ENCODE measurements at regions not wholly inside any gene's neighbourhood (a gene's known extent, or its start where the extent isn't known, plus 50 kb on each side); places are given as distances from the start of the nearest gene placed in this dataset.

GRCh38 chr19:30272554-30272953, 99.6 kb upstream of the ZNF536 start:
- H3K27me3 ChIP-seq (ENCODE audit: low read depth, low read length): peaks cover 5% of the 10 kb centered on the region; the same call in 1 of the 2 replicates

GRCh38 chr19:30273184-30273583, 99.0 kb upstream of the ZNF536 start:
- Histone ChIP-seq H2AFZ (ENCODE audit: low read depth, low read length) (no peak overlapping the region), H3K4me2 (ENCODE audit: low read length) (no peak overlapping the region), H3K9ac (ENCODE audit: low read length) (no peak overlapping the region), H3K27ac (ENCODE audit: low read length) (no peak overlapping the region), H3K79me2 (ENCODE audit: low read length) (no peaks in the 10 kb centered on the region), H3K9me3 (ENCODE audit: insufficient read depth, low read length) (no peaks in the 10 kb centered on the region), H3K36me3 (replicated peaks; ENCODE audit: low read depth, low read length) (no peaks in the 10 kb centered on the region), H3K4me1 (ENCODE audit: low read length) (no peaks in the 10 kb centered on the region), H3K27me3 (ENCODE audit: low read depth, low read length) (peaks cover 3% of the 10 kb centered on the region; the same call in 1 of the 2 replicates), H4K20me1 (ENCODE audit: insufficient read depth, low read length) (no peaks in the 10 kb centered on the region), H3K4me3 (ENCODE audit: low read length) (no peak overlapping the region)
- TF ChIP-seq EZH2phosphoT487 (IDR thresholded peaks at IDR 0.05; ENCODE audit: low read depth) (no peak), CTCF (IDR thresholded peaks at IDR 0.05; ENCODE audit: low read depth, low read length) (no peak)

More at GRCh38 chr19:30272554-30272953, 99.6 kb upstream of the ZNF536 start:
- Histone ChIP-seq H4K20me1 (ENCODE audit: insufficient read depth, low read length) (no peaks in the 10 kb centered on the region), H3K9ac (ENCODE audit: low read length) (no peak overlapping the region), H3K9me3 (ENCODE audit: insufficient read depth, low read length) (no peaks in the 10 kb centered on the region), H3K4me3 (ENCODE audit: low read length) (no peak overlapping the region), H3K27ac (ENCODE audit: low read length) (no peak overlapping the region), H3K36me3 (replicated peaks; ENCODE audit: low read depth, low read length) (no peaks in the 10 kb centered on the region), H3K4me2 (ENCODE audit: low read length) (no peak overlapping the region), H3K79me2 (ENCODE audit: low read length) (no peaks in the 10 kb centered on the region), H3K4me1 (ENCODE audit: low read length) (no peaks in the 10 kb centered on the region), H2AFZ (ENCODE audit: low read depth, low read length) (no peak overlapping the region)
- TF ChIP-seq EZH2phosphoT487 (IDR thresholded peaks at IDR 0.05; ENCODE audit: low read depth) (no peak), CTCF (IDR thresholded peaks at IDR 0.05; ENCODE audit: low read depth, low read length) (no peak)

GRCh38 chr19:30274987-30275386, 97.2 kb upstream of the ZNF536 start:
- H3K9me3 ChIP-seq (ENCODE audit: insufficient read depth, low read length): no peaks in the 10 kb centered on the region
- no peak overlapping the region for H3K9ac ChIP-seq (ENCODE audit: low read length)
- H3K4me3 ChIP-seq (ENCODE audit: low read length): no peak overlapping the region
- no peaks in the 10 kb centered on the region for H4K20me1 ChIP-seq (ENCODE audit: insufficient read depth, low read length)
- TF ChIP-seq EZH2phosphoT487 (IDR thresholded peaks at IDR 0.05; ENCODE audit: low read depth): no peak
- H3K4me1 ChIP-seq (ENCODE audit: low read length): no peaks in the 10 kb centered on the region
- no peaks in the 10 kb centered on the region for H3K79me2 ChIP-seq (ENCODE audit: low read length)
- no peaks in the 10 kb centered on the region for H3K36me3 ChIP-seq (replicated peaks; ENCODE audit: low read depth, low read length)
- H3K4me2 ChIP-seq (ENCODE audit: low read length): no peak overlapping the region
- H3K27ac ChIP-seq (ENCODE audit: low read length): no peak overlapping the region
- H3K27me3 ChIP-seq (ENCODE audit: low read depth, low read length): peaks cover 7% of the 10 kb centered on the region; the same call in 1 of the 2 replicates
- no peak overlapping the region for H2AFZ ChIP-seq (ENCODE audit: low read depth, low read length)

- TF ChIP-seq CTCF (IDR thresholded peaks at IDR 0.05; ENCODE audit: low read depth, low read length) (no peak), EZH2phosphoT487 (IDR thresholded peaks at IDR 0.05; ENCODE audit: low read depth) (no peak)
- H3K4me1 ChIP-seq (ENCODE audit: low read length): no peaks in the 10 kb centered on the region
- no peaks in the 10 kb centered on the region for H3K36me3 ChIP-seq (replicated peaks; ENCODE audit: low read depth, low read length)
- peaks cover 7% of the 10 kb centered on the region; the same call in 1 of the 2 replicates for H3K27me3 ChIP-seq (ENCODE audit: low read depth, low read length)
- H3K9me3 ChIP-seq (ENCODE audit: insufficient read depth, low read length): no peaks in the 10 kb centered on the region
- H2AFZ ChIP-seq (ENCODE audit: low read depth, low read length): no peak overlapping the region
- H3K27ac ChIP-seq (ENCODE audit: low read length): no peak overlapping the region
- no peaks in the 10 kb centered on the region for H4K20me1 ChIP-seq (ENCODE audit: insufficient read depth, low read length)
- no peaks in the 10 kb centered on the region for H3K79me2 ChIP-seq (ENCODE audit: low read length)
- H3K4me2 ChIP-seq (ENCODE audit: low read length): no peak overlapping the region
- no peak overlapping the region for H3K9ac ChIP-seq (ENCODE audit: low read length)
- H3K4me3 ChIP-seq (ENCODE audit: low read length): no peak overlapping the region
Measured at GRCh38 chr19:30276011-30276882, 95.9 kb upstream of the ZNF536 start.

All from OCI-LY3 (cell line).